WI38 (cell line): ENCODE measurements at regions not wholly inside any gene's neighbourhood (a gene's known extent, or its start where the extent isn't known, plus 50 kb on each side); places are given as distances from the start of the nearest gene placed in this dataset.

ENCODE experiments used
- H3K4me3 ChIP-seq: 2 replicates; pipeline ENCODE4 v1.5.1; 2011; ENCODE audit warnings: low read depth, mild to moderate bottlenecking, control low read depth, low read length
- TF ChIP-seq, protein P1 (sequence below): IDR thresholded peaks from 2 replicates; pipeline ENCODE4 v1.5.1; 2012; ENCODE audit warnings: low read depth, mild to moderate bottlenecking, control low read depth, low read length

DNA sequence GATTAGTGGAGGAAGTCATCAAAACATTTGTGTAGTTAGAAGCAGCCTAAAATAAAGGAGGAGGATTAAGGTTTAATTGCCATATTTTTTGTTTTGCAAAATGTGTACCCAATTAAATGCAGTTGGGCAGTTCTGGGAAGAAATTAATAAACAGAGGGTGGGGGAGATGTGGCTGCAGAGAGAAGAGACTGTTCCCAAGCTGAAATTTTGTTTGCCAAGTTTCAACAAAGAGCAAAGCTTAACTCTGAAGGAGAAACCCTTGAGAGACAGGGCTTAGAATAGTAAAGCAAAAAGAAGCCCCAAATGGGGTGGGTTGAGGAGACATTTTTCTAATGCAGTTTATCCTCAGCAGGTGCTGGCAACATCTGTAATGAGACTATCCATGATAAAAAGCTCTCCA, 298.0 kb upstream of the NRP1 start:
- TF ChIP-seq, protein P1, sequence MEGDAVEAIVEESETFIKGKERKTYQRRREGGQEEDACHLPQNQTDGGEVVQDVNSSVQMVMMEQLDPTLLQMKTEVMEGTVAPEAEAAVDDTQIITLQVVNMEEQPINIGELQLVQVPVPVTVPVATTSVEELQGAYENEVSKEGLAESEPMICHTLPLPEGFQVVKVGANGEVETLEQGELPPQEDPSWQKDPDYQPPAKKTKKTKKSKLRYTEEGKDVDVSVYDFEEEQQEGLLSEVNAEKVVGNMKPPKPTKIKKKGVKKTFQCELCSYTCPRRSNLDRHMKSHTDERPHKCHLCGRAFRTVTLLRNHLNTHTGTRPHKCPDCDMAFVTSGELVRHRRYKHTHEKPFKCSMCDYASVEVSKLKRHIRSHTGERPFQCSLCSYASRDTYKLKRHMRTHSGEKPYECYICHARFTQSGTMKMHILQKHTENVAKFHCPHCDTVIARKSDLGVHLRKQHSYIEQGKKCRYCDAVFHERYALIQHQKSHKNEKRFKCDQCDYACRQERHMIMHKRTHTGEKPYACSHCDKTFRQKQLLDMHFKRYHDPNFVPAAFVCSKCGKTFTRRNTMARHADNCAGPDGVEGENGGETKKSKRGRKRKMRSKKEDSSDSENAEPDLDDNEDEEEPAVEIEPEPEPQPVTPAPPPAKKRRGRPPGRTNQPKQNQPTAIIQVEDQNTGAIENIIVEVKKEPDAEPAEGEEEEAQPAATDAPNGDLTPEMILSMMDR: no peak
- H3K4me3 ChIP-seq: no peak overlapping the region

DNA sequence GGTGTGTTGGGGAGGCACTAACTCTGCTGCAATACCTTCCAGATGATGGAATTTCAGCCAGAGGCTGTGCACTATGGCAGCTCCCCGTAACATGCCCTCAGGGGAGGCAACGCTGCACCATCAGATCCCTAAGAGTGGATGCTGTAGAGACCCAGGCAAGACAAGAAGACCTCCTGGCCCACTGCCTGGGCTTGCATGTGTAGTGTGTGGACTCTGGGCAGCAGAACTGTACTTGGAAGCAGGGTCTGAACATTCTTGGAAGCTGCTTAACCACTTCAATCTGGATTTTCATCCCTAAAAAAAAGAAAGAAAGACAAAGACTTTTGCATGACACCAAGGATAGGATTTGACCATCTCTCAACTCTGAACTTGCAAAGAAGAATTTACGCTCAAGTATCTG, 297.5 kb upstream of the NRP1 start:
- TF ChIP-seq, protein P1: no peak

DNA sequence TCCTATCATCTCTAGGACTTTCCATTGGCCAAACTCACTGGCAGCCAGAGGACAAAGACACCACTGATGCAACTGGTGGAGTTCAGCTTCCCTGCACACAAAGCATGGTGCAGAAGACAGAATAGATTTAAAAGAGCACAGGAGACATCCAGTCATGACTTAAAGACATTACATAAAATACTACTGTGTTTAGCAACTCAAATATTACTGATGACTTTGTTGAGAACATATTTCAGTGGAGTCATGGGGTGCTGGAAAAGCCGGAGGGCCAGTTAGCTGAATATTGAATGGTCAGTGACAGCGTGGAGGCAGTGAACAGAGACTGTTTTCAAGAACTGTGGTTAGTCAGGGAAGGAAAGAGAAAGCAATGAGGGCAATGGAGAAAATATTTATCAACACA, 296.3 kb upstream of the NRP1 start:
- H3K4me3 ChIP-seq: no peak overlapping the region
- TF ChIP-seq, protein P1: no peak

More for the DNA sequence above, 297.5 kb upstream of the NRP1 start:
- no peak overlapping the region for H3K4me3 ChIP-seq

DNA sequence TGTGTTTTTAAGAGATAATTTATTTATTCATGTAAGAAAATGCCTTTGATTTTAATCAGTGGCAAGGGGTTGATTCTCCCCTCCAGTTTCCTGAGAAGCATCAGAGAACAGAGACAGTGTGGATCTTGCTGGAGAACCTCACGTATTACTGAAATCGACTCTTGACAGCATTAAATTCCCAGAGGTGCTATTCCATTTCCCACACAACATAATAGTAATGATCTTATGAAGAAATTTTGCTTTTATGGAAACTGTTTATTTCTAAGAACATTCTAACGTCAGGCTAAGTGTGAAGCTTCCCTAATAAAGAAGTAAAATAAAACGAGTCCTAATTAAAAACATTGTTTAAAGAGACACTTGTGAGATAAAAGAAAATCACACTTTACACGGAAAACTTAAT, 293.1 kb upstream of the NRP1 start:
- TF ChIP-seq, protein P1: no peak
- no peak overlapping the region for H3K4me3 ChIP-seq

DNA sequence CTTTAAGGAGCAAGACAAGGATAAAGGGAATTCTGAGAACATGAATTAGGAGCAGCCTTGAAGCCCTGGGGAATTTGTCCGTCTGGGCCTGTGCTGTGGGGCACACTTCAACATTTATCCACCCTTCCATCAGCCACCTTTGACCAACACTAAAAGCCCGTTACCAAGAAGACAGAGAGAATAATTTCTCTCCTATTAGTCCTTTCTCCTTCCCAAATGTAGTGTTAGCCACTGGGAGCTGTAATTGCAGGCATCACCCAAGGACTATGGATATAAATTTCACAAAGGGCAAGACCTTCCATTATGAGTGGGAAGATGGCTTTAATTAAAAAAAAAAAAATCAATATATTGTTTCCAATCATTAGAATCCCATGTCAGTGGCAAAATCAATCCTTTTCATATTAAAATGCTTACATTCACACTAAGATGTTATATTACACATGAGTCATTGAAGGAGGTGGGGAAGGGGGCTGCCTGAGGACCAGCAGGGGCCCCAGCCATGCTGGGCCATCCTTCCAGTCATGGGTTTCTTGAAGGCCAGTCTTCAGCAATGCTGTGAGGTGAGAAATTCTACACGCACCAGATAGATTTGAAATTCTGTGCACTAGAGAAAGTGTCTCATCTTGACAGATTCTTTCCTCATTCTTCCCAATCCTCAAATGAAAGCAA, 292.5 kb upstream of the NRP1 start:
- TF ChIP-seq, protein P1: no peak
- no peak overlapping the region for H3K4me3 ChIP-seq

DNA sequence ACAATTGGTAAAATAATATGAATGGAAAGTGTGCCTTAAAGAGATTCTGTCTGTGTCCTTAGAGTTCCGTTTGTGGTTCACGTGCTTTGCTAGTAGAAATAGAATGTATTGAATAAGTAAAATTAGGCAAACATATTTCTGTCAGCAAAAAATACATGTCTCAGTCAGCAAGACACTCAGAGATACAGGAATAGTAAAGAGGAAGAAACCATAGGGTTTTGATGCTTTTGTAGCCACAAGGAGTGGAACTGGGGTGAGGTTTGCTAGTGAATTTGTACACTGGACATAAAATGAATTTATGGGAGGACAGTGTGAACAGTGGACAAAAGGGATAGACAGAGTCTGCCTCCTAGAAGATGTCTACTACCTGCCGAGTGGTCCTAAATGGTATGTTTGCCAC, 289.2 kb upstream of the NRP1 start:
- H3K4me3 ChIP-seq: no peak overlapping the region
- TF ChIP-seq, protein P1: no peak

DNA sequence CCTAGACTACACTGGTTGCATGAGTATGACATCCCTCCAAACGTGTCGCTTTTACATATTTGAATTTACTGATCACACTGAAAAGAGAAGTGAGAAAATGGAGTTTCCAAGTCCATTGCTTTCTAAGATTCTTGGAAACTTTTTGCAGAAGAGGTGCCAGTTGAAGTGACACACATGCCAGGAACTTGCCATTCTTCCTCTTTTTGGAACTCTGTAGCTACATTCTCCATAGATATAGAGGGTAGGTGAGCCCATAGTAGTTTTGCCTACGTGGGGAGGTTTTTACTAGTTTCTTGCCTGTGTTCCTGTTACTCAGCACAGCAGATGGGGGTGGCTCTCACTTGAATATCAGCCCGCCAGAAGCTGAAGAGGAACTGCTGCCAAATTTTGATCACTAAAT, 286.6 kb upstream of the NRP1 start:
- TF ChIP-seq, protein P1: no peak
- H3K4me3 ChIP-seq: no peak overlapping the region
